Immature natural killer cell (primary cell): ENCODE measurements at regions not wholly inside any gene's neighbourhood (a gene's known extent, or its start where the extent isn't known, plus 50 kb on each side); places are given as distances from the start of the nearest gene placed in this dataset.
"Not testable (repeated sequence)": the region's sequence is repeated elsewhere in the genome, so short reads cannot be mapped to it uniquely, and the experiment has no call there.

Experiments used
- DNase-seq, 3 donors: peaks; one replicate each; pipeline ENCODE4 v3.0.0; 2022; ENCODE audit warnings: mixed read lengths in 1 of 3
- H3K27ac Mint-ChIP-seq, 6 donors: one replicate each; pipeline ENCODE4 v1.8.0; 2020; ENCODE audit warnings: mixed read lengths in 6 of 6, mild to moderate bottlenecking in 5 of 6, inconsistent platforms in 4 of 6, moderate library complexity in 3 of 6
- H3K27me3 Mint-ChIP-seq, 3 donors: one replicate each; pipeline ENCODE4 v1.8.0; 2020 to 2021; ENCODE audit warnings: low read depth in 3 of 3, mild to moderate bottlenecking in 3 of 3, mixed read lengths in 3 of 3, moderate library complexity in 3 of 3, inconsistent platforms in 1 of 3
- H3K36me3 Mint-ChIP-seq, 3 donors: one replicate each; pipeline ENCODE4 v1.8.0; 2020; ENCODE audit warnings: mixed read lengths in 3 of 3, inconsistent platforms in 2 of 3, mild to moderate bottlenecking in 2 of 3
- H3K4me1 Mint-ChIP-seq, 2 donors: one replicate each; pipeline ENCODE4 v1.8.0; 2020; ENCODE audit warnings: inconsistent platforms in 2 of 2, mild to moderate bottlenecking in 2 of 2, mixed read lengths in 2 of 2, moderate library complexity in 1 of 2
- H3K4me3 Mint-ChIP-seq, 5 donors: one replicate each; pipeline ENCODE4 v1.8.0; 2020; ENCODE audit warnings: mild to moderate bottlenecking in 5 of 5, mixed read lengths in 5 of 5, inconsistent platforms in 3 of 5, moderate library complexity in 3 of 5
- H3K9me3 Mint-ChIP-seq, 6 donors: one replicate each; pipeline ENCODE4 v1.8.0; 2020; ENCODE audit warnings: mild to moderate bottlenecking in 6 of 6, mixed read lengths in 6 of 6, inconsistent platforms in 4 of 6, moderate library complexity in 3 of 6

- no peak for DNase-seq
- peak overlapping the region in 1 of 6 donors; percentile 7 for H3K27ac Mint-ChIP-seq
- no peaks in the 10 kb centered on the region for H3K9me3 Mint-ChIP-seq
- no peak overlapping the region for H3K4me3 Mint-ChIP-seq
- H3K4me1 Mint-ChIP-seq = peaks cover 11 to 19% of the 10 kb centered on the region in 2 donors
- H3K27me3 Mint-ChIP-seq = peaks cover 9 to 25% (median 13%) of the 10 kb centered on the region in 3 donors
- H3K36me3 Mint-ChIP-seq = no peaks in the 10 kb centered on the region
Observed at GRCh38 chr10:33869481-33869880, 535.0 kb upstream of the NRP1 start.

- no peak overlapping the region for H3K4me3 Mint-ChIP-seq
- no peaks in the 10 kb centered on the region for H3K9me3 Mint-ChIP-seq
- H3K27me3 Mint-ChIP-seq = peaks cover 9 to 25% (median 13%) of the 10 kb centered on the region in 3 donors
- no peak overlapping the region for H3K27ac Mint-ChIP-seq
- DNase-seq = no peak
- no peaks in the 10 kb centered on the region for H3K36me3 Mint-ChIP-seq
- H3K4me1 Mint-ChIP-seq = peaks cover 11 to 19% of the 10 kb centered on the region in 2 donors
Observed at GRCh38 chr10:33869028-33869427, 534.6 kb upstream of the NRP1 start.

DNA sequence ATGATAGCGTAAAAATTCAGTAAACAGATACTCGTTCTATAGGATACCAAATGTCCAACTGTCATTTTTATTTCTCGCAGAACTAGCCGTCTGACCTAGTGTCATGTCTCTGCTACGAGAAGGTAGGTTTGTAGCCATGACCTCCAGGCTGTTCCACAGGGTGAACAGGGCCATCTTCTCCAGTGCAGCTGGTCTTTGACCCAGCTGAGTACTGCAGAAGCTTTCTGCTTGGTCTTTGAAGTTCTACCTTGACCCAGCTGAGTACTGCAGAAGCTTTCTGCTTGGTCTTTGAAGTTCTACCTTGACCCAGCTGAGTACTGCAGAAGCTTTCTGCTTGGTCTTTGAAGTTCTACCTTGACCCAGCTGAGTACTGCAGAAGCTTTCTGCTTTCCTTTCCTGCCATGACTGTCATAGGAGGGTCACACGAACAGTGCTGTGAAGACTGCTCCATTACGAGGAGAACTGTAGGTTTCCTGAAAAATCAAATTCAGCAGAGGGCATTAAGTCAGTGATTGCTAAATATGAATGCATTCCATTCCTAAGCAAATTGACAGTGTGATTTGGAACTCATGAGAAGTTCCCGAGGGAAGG, 532.8 kb upstream of the NRP1 start:
- DNase-seq, H3K27ac Mint-ChIP-seq, H3K4me3 Mint-ChIP-seq, H3K36me3 Mint-ChIP-seq, H3K9me3 Mint-ChIP-seq: not testable (repeated sequence)
- peaks cover 8 to 22% (median 11%) of the 10 kb centered on the region in 3 donors for H3K27me3 Mint-ChIP-seq
- peaks cover 11 to 19% of the 10 kb centered on the region in 2 donors for H3K4me1 Mint-ChIP-seq

- H3K4me3 Mint-ChIP-seq = no peak overlapping the region
- peaks cover 2 to 10% (median 8%) of the 10 kb centered on the region in 3 donors for H3K27me3 Mint-ChIP-seq
- no peaks in the 10 kb centered on the region for H3K36me3 Mint-ChIP-seq
- H3K27ac Mint-ChIP-seq = no peak overlapping the region
- H3K9me3 Mint-ChIP-seq = no peaks in the 10 kb centered on the region
- H3K4me1 Mint-ChIP-seq = no peaks in the 10 kb centered on the region
- no peak for DNase-seq
Observed at GRCh38 chr10:33863352-33863751, 528.9 kb upstream of the NRP1 start.

GRCh38 chr10:33862536-33863105, 528.2 kb upstream of the NRP1 start:
- Mint-ChIP-seq H3K4me1 (no peaks in the 10 kb centered on the region), H3K27ac (no peak overlapping the region), H3K36me3 (no peaks in the 10 kb centered on the region), H3K9me3 (no peaks in the 10 kb centered on the region), H3K27me3 (peaks cover 2 to 8% (median 8%) of the 10 kb centered on the region in 3 donors), H3K4me3 (no peak overlapping the region)
- no peak for DNase-seq

DNA sequence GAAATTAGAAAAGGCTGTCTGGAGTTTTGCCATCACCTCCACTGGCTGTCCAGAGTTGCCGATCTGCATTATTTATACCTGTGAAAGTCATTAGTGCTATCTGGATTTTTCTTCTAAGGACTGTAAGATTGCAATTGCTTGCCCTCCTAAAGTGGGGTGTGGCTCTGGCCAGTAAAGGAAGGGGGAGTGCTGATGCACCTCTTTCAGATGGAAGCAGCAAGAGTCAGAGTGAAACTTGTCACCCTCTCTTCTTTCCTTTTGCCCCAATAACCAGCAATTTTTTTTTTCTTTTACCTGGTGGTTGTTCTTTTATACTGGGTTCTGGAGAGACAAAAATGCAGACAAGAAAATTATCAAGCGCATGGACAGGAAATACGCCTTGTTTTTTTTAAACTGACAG, 527.4 kb upstream of the NRP1 start:
- H3K9me3 Mint-ChIP-seq = no peaks in the 10 kb centered on the region
- no peak for DNase-seq
- no peaks in the 10 kb centered on the region for H3K4me1 Mint-ChIP-seq
- peaks cover 2 to 10% (median 8%) of the 10 kb centered on the region in 3 donors for H3K27me3 Mint-ChIP-seq
- no peak overlapping the region for H3K27ac Mint-ChIP-seq
- H3K36me3 Mint-ChIP-seq = no peaks in the 10 kb centered on the region
- H3K4me3 Mint-ChIP-seq = no peak overlapping the region

GRCh38 chr10:33861016-33861704, 526.7 kb upstream of the NRP1 start:
- no peak overlapping the region for H3K27ac Mint-ChIP-seq
- H3K27me3 Mint-ChIP-seq = peaks cover 5 to 8% (median 5%) of the 10 kb centered on the region in 3 donors
- no peaks in the 10 kb centered on the region for H3K4me1 Mint-ChIP-seq
- no peaks in the 10 kb centered on the region for H3K9me3 Mint-ChIP-seq
- H3K4me3 Mint-ChIP-seq = no peak overlapping the region
- no peak for DNase-seq
- no peaks in the 10 kb centered on the region for H3K36me3 Mint-ChIP-seq

DNA sequence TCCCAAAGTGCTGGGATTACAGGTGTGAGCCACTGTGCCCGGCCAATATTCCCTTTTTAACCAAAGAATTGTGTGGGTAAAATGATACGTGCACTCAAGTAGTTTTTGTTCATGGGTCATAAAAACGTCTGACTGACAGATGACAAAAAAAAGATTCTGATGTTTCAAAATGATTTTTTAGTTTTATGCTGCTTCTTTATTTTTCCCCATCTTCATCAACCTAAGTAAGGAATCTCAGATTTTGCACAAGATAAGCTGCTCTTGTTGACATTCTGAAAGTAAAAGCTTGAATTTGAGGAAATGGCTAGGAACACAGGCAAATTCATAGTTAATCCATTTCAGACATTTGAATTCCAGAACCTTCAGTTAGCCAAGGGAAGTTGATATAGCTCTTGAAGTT, 526.1 kb upstream of the NRP1 start:
- DNase-seq = no peak
- Mint-ChIP-seq H3K4me1 (no peaks in the 10 kb centered on the region), H3K36me3 (no peaks in the 10 kb centered on the region), H3K27me3 (peaks cover 5 to 8% (median 5%) of the 10 kb centered on the region in 3 donors), H3K27ac (no peak overlapping the region), H3K9me3 (no peaks in the 10 kb centered on the region), H3K4me3 (no peak overlapping the region)

DNA sequence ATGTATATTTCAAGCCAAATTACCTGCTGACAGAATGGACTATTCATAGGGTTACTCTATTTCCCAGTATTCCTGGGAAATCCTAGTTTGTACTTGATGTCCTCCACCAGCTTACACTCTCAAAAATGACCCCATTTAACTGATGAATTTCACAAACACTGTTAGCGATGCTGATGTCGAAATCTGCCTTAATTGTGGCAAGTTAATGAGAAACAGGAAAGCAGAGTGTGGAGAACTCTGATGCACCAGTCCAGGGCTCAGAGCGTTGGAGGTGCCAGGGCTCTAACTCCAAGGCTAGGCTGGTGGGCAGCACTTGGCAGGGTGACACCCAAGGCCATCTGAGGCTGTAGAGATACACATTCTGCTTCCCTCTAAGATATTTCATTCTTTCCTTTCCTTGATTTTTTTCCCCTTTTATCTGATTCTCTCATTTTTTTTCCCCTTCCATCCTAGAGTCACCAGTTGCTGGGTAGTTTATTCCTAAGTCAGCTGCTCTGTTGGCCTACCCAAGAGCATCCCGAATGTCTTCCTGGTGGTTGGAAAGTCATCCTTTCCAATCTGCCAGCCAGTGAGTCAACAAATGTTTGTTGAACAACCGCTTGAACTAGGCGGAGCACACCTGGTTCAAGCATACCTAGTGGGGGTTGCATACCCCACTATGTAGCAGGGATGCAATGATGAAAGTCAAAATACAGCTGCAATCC, 525.0 kb upstream of the NRP1 start:
- H3K4me3 Mint-ChIP-seq = no peak overlapping the region

DNA sequence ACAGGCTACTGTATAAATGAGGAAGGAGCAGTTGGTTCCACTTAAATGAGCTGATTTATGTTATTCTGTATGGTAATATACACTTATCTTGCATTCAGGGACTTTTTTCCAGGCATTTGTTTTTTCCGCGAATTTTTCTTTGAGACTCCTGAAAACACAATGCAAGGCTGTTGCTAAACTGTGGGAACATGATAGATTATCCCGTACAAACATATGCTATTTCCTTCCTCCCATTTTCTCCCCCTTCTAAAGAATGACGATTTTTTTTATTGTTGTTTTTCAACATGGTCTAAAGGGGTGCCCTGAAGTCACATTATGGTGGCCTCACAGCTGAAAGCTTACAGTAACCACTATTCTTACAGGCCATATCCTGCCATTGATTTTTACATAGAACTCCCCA, 523.9 kb upstream of the NRP1 start:
- H3K36me3 Mint-ChIP-seq = no peaks in the 10 kb centered on the region
- peaks cover 0 to 4% (median 0%) of the 10 kb centered on the region in 6 donors for H3K9me3 Mint-ChIP-seq
- H3K4me1 Mint-ChIP-seq = no peaks in the 10 kb centered on the region
- H3K27me3 Mint-ChIP-seq = peaks cover 3 to 8% (median 5%) of the 10 kb centered on the region in 3 donors
- H3K4me3 Mint-ChIP-seq = no peak overlapping the region
- no peak for DNase-seq
- no peak overlapping the region for H3K27ac Mint-ChIP-seq

More for the DNA sequence above, 525.0 kb upstream of the NRP1 start:
- H3K27ac Mint-ChIP-seq = no peak overlapping the region
- no peak for DNase-seq
- H3K27me3 Mint-ChIP-seq = peaks cover 3 to 8% (median 5%) of the 10 kb centered on the region in 3 donors
- H3K4me1 Mint-ChIP-seq = no peaks in the 10 kb centered on the region
- H3K36me3 Mint-ChIP-seq = no peaks in the 10 kb centered on the region
- no peaks in the 10 kb centered on the region for H3K9me3 Mint-ChIP-seq

GRCh38 chr10:33853221-33853620, 518.8 kb upstream of the NRP1 start:
- not testable (repeated sequence) for H3K4me3 Mint-ChIP-seq, H3K27ac Mint-ChIP-seq, H3K4me1 Mint-ChIP-seq, H3K27me3 Mint-ChIP-seq, H3K36me3 Mint-ChIP-seq, H3K9me3 Mint-ChIP-seq, DNase-seq

DNA sequence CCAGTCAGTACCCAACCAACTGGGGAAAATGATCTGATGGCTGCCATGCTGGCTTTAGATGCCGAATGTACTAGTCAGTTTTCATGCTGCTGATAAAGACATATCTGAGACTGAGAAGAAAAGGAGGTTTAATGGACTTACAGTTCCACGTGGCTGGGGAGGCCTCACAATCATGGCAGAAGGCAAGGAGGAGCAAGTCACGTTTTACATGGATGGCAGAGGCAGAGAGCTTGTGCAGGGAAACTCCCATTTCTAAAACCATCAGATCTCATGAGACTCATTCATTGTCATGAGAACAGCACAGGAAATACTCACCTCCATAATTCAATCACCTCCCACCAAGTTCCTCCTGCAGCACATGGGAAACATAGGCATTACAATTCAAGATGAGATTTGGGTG, 508.9 kb upstream of the NRP1 start:
- peaks cover 0 to 5% (median 2%) of the 10 kb centered on the region in 6 donors for H3K9me3 Mint-ChIP-seq
- H3K4me3 Mint-ChIP-seq = no peak overlapping the region
- DNase-seq = no peak
- H3K27ac Mint-ChIP-seq = no peak overlapping the region
- peaks cover 0 to 16% (median 0%) of the 10 kb centered on the region in 3 donors for H3K36me3 Mint-ChIP-seq
- H3K27me3 Mint-ChIP-seq = peaks cover 4 to 7% (median 4%) of the 10 kb centered on the region in 3 donors
- H3K4me1 Mint-ChIP-seq = no peaks in the 10 kb centered on the region

GRCh38 chr10:33841678-33842077, 507.2 kb upstream of the NRP1 start:
- Mint-ChIP-seq H3K27ac (no peak overlapping the region), H3K36me3 (peaks cover 0 to 16% (median 0%) of the 10 kb centered on the region in 3 donors), H3K4me1 (no peaks in the 10 kb centered on the region), H3K27me3 (peaks cover 2 to 8% (median 6%) of the 10 kb centered on the region in 3 donors), H3K4me3 (no peak overlapping the region), H3K9me3 (peaks cover 0 to 5% (median 2%) of the 10 kb centered on the region in 6 donors)
- DNase-seq = no peak

- H3K9me3 Mint-ChIP-seq = peaks cover 0 to 4% (median 0%) of the 10 kb centered on the region in 6 donors
- no peak overlapping the region for H3K27ac Mint-ChIP-seq
- no peak overlapping the region for H3K4me3 Mint-ChIP-seq
- no peak for DNase-seq
- H3K4me1 Mint-ChIP-seq = no peaks in the 10 kb centered on the region
- peaks cover 0 to 6% (median 0%) of the 10 kb centered on the region in 3 donors for H3K36me3 Mint-ChIP-seq
- H3K27me3 Mint-ChIP-seq = peaks cover 2 to 9% (median 4%) of the 10 kb centered on the region in 3 donors
Observed at GRCh38 chr10:33838731-33839130, 504.3 kb upstream of the NRP1 start.
